Stimulated activated CD8-positive, alpha-beta memory T cell treated with anti-CD3 and anti-CD28 coated beads, Interleukin-15, amount 100 ng/mL, for 24 hours (primary cell): ENCODE measurements at regions not wholly inside any gene's neighbourhood (a gene's known extent, or its start where the extent isn't known, plus 50 kb on each side); places are given as distances from the start of the nearest gene placed in this dataset.
"Not testable (repeated sequence)": the region's sequence is repeated elsewhere in the genome, so short reads cannot be mapped to it uniquely, and the experiment has no call there.

Source experiments
- DNase-seq: peaks from one replicate; pipeline ENCODE4 v3.0.0-alpha.2; 2020; ENCODE audit warnings: low read depth

- no peak for DNase-seq
Measured at GRCh38 chr7:55261386-55261770, 103.8 kb upstream of the LANCL2 start.

GRCh38 chr7:55265328-55265727 is 99.8 kb upstream of the LANCL2 start:
- DNase-seq = not testable (repeated sequence)

DNA sequence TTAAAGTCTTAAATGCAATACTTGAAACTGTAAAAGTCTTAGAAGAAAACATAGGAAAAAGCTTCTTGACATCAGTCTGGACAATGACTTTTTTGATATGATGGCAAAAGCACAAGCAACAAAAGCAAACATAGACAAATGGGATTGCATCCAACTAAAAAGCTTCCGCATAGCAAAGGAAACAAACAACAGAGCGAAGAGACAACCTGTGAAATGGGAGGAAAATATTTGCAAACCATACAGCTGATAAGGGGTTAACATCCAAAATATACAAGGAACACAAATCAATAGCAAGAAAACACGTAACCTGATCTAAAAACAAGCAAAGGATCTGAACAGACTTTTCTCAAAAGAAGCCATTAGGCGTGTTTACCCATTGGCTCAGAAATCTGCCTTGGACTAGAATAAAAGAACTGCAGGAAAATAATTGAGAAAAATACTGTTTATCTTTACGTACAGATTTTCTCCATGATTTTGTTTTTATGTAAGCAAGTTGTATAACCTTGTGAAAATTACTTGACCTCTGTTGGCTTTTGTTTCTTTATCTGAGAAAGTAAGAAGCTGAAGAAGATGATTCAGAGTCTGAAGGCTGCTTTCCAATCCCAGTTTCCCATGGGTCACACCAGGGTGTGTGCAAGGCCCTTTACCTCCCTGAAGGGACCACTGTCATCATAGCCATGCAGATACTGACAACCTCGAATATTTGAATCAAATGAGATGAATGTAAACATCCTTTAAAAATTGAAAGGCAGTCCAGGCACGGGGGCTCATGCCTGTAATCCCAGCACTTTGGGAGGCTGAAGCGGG is 99.1 kb upstream of the LANCL2 start:
- no peak for DNase-seq

- DNase-seq = no peak
Measured at GRCh38 chr7:55271069-55271626, 94.0 kb upstream of the LANCL2 start.

DNA sequence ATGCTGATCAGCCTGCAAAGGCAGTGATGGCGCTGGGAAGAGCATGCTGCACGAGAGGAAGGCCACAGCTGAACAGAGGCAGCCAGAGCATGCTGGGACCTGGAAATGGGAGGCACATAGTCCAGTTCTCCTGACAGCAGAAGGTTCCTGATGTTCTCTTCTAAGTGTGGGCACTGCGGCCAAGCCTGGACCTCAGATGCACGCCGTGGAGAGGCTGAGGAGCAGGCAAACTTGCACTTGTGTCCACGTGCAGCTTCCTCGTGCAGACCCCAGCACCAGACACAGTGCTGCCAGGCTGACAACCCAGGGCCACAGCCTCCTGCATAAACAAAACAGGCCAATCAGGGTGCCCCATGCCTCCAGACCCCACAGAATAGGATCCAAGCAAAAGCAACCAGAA is 93.5 kb upstream of the LANCL2 start:
- DNase-seq = no peak

DNA sequence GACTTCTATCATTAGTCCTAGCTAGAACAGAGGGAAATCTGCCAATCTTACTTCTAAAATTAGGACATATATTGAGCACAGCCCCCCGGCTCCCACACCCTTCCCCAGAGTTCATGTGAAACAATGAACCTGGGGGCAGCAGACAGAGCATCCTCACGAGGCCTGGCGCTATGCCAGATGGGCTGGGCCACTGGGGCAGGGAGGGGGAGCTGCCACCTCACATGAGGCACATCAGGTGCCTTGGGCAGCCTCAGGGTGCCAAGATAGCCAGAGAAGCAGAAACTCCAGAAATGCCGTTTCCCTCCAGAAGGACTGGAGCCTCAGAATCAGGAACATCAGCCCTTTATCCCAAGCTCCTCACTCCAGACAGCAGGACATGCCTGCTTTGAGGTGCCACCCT is 92.8 kb upstream of the LANCL2 start:
- no peak for DNase-seq

GRCh38 chr7:55273186-55273980 is 91.8 kb upstream of the LANCL2 start:
- no peak for DNase-seq

DNA sequence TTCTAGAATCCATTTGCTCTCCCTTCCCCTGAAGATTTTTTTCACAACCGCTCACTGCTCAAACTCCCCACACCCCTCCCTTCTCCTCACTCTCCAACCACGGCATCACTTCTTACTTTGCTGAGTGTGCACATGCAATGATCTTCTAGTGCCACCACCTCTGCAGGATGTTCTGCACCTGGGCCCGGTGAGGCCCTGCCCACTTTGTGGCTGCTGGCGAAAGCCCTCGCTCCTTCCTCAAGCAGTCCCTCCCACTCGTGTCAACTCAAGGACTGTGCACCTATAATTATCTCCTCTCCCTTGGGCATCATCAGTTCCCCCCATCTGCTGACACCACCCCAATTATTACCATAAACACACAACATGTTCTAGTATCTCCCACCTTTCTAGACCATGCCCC is 91.0 kb upstream of the LANCL2 start:
- no peak for DNase-seq

DNA sequence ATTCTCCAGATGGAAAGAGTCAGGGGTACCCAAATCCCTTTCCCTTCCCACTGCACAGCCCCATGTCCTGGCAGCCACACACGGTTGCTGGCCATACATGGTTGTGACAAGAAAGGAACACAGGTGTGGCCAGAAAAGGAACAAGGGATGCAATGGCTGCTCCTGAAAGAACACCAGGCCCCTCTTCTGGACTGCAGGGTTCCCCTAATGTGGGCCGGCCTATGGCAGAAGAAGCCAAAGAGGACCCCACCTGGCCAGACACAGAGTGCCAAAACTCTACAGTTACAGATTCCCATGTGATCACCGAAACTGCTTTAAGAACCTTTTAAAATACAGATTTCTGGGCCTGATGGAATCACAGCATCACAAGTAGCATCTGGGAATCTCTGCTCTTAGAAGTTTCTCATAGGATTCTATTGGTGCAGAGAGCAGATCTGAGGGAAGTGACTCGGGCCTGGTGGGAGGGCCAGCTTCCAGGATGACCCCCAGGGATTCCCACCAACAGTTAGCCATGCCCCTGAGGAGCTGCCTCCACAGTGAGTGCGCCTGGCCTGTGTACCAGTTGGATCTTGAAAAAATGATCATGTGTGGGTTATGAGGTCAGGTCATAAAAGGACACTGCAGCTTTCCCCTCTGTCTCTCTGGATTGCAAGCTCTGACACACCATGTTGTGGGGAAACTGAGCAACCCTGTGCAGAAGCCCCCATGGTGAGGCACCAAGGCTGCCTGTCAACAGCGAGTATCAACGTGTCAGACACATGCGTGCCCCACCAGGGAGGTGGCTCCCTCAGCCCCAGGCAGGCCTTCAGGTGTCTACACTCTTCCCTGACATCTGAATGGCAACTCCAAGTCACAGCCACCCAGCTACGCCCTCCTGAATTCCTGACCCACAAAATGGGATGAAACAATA is 89.6 kb upstream of the LANCL2 start:
- DNase-seq = no peak

DNA sequence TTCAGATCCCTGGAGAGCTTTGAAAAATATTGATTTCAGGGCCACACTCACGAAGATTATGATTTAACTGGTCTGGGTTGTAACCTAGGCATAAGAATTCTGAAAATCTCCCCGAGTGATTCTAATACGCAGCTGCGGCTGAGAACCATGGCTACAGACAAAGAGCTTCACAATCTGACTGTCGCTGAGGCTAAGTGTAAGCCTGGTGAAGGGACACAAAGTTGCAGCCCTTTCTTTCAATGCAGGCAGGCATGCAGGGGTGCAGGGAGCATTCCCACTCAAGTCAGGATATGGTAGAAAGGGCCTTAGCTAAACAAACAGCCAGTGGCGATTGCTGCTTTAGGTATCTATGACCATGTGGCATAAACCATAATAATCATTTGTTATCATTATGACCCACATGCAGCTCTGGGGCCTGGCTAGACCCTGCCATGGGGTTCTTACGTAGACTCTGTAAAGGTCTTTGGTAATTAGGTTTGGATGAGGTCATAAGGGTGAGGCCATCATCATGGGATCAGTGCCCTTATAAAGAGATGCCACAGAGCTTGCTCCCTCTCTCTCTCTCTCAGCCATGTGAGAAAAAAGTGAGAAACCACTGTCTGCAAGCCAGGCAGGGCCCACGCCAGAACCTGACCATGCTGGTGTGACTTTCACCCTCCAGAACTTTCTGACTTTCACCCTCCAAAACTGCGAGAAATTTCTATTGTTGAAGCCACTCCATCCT is 88.4 kb upstream of the LANCL2 start:
- DNase-seq = no peak

GRCh38 chr7:55277916-55278315 is 87.2 kb upstream of the LANCL2 start:
- DNase-seq = no peak

DNA sequence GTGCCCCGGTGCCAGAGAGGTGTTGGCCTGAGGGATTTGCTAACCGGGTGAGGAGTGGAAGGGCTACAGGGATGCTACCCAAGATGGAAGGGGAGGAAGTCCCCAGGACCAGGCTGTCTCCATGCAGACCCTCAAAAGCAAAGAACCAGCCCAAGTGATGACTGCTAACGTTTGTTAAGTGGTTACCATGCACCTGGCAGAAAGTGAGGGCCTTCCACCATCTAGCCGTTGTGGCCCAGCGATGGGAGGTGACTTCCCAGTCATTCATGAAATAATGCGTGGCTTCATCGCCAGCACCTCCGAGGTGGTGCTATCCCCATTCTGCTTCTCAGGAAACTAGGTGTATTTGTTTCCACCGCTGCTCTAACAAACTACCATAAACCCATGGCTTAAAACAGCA is 86.8 kb upstream of the LANCL2 start:
- DNase-seq = no peak

DNA sequence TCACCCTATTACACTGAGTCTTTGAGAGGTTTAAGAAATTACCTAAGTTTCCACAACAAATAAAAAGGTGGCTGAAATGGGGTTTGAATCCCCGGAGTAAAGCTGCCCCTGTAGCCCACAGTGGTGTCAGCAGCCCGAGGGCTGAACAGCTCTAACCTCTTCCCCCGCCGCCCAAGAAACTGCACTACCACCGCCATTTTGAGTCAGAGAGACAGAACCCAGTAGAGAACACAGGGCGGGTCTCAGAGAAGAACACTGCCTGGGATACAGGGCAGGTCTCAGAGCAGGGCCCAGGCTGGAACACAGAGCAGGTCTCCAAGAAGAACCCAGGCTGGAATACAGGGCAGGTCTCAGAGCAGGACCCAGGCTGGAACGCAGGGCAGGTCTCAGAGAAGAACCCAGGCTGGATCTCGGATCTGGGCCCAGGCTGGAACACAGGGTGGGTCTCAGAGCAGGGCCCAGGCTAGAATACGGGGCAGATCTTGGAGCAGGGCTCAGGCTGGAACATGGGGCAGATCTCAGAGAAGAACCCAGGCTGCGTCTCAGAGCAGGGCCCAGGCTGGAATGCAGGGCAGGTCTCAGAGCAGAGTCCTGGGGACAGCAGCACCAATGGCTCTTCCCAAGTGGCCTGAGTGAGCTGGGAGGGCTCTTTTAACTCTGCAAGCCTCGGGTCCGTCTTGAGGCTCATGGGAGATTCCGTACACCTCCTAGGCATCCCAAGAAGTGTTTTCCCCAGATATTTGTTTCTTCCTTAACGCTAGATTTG is 85.9 kb upstream of the LANCL2 start:
- no peak for DNase-seq

DNA sequence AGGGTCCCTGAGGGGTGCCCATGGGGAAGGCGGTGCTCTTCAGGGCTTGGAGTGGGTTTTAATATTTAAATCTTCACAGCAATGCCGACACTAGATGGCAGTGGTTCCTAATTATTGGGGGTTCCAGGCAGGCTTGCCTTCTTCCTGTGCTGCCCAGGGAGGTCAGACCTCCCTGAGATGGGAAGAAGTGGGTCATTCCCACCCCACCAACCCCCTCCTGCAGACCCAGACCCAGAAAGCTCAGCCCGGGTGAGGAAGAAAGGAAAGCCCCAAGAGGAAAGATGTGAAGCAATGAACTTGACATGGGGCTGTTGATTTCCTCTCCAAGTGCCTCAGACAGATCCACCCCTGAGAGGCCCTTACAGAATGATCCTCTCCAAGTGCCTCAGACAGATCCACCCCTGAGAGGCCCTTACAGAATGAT is 85.1 kb upstream of the LANCL2 start:
- DNase-seq = no peak

- no peak for DNase-seq
Measured at GRCh38 chr7:55285665-55286064, 79.5 kb upstream of the LANCL2 start.

GRCh38 chr7:55286666-55287065 is 78.5 kb upstream of the LANCL2 start:
- no peak for DNase-seq

DNA sequence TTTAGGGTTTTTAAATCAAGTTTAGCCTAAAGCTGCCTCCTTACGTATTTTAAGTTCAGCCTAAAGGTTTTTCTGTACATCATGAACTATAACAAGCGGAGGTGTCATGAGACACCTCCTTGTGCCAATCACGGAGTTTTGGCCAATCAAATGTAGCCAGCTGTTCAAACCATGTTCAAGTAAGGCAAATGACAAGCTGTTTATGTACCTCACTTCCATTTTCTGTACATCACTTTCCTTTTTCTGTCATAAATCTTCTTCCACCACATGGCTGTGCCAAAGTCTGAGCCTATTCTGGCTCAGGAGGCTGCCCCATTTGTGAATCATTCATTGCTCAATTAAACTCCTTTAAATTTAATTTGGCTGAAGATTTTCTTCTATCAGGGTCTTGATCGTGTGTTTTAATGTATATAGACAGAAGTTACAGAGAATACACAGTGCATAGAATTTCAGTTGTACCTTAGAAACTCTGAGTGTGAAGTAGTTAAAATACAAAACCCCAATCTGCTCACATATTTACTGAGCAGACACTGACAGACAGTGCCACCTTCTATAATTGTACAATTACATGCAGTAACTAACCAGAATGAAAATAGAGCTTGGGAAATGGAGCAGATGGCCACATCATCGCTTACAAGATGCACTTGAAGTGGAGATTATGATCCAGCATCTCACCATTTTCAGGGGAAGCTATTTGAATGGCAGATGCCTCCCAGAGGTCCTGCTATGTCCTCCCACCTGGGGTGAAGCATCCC is 76.9 kb upstream of the LANCL2 start:
- no peak for DNase-seq

- no peak for DNase-seq
Measured at GRCh38 chr7:55296070-55296469, 69.1 kb upstream of the LANCL2 start.

GRCh38 chr7:55299273-55299967 is 65.7 kb upstream of the LANCL2 start:
- no peak for DNase-seq
